HG03108 (cell line): ENCODE measurements at regions not wholly inside any gene's neighbourhood (a gene's known extent, or its start where the extent isn't known, plus 50 kb on each side); places are given as distances from the start of the nearest gene placed in this dataset.
"Not testable (repeated sequence)": the region's sequence is repeated elsewhere in the genome, so short reads cannot be mapped to it uniquely, and the experiment has no call there.

Experiments
- ATAC-seq: cut with Tn5 transposase; IDR thresholded peaks from one replicate; pipeline ENCODE4 v1.9.1; 2021; ENCODE audit warnings: moderate library complexity; ENCODE audit not compliant: unreplicated experiment

- no peak for ATAC-seq
These were observed 251.9 kb downstream of the ETV1 start for GRCh38 chr7:13737563-13737962.

GRCh38 chr7:13742126-13742525, 247.3 kb downstream of the ETV1 start:
- ATAC-seq: no peak

- no peak for ATAC-seq
These were observed 246.7 kb downstream of the ETV1 start for GRCh38 chr7:13742811-13743210.

GRCh38 chr7:13743226-13743625, 246.2 kb downstream of the ETV1 start:
- ATAC-seq: no peak

GRCh38 chr7:13745530-13745929, 243.9 kb downstream of the ETV1 start:
- no peak for ATAC-seq

GRCh38 chr7:13748998-13749397, 240.5 kb downstream of the ETV1 start:
- no peak for ATAC-seq

GRCh38 chr7:13749636-13750035, 239.8 kb downstream of the ETV1 start:
- ATAC-seq: no peak

GRCh38 chr7:13751766-13752165, 237.7 kb downstream of the ETV1 start:
- ATAC-seq: no peak

- no peak for ATAC-seq
These were observed 231.6 kb downstream of the ETV1 start for GRCh38 chr7:13757841-13758240.

GRCh38 chr7:13765853-13766252, 223.6 kb downstream of the ETV1 start:
- not testable (repeated sequence) for ATAC-seq

- ATAC-seq: no peak
These were observed 219.2 kb downstream of the ETV1 start for GRCh38 chr7:13770305-13770704.

GRCh38 chr7:13774976-13775375, 214.5 kb downstream of the ETV1 start:
- ATAC-seq: no peak

- no peak for ATAC-seq
These were observed 212.2 kb downstream of the ETV1 start for GRCh38 chr7:13777242-13777641.

- ATAC-seq: no peak
These were observed 210.5 kb downstream of the ETV1 start for GRCh38 chr7:13778967-13779366.

- ATAC-seq: no peak
These were observed 198.9 kb downstream of the ETV1 start for GRCh38 chr7:13790611-13791010.

- no peak for ATAC-seq
These were observed 197.3 kb downstream of the ETV1 start for GRCh38 chr7:13792208-13792607.

- ATAC-seq: no peak
These were observed 195.5 kb downstream of the ETV1 start for GRCh38 chr7:13793926-13794325.

- no peak for ATAC-seq
These were observed 194.9 kb downstream of the ETV1 start for GRCh38 chr7:13794581-13794980.

- no peak for ATAC-seq
These were observed 191.9 kb downstream of the ETV1 start for GRCh38 chr7:13797545-13797944.

GRCh38 chr7:13800694-13801448, 188.6 kb downstream of the ETV1 start:
- ATAC-seq: no peak

- ATAC-seq: no peak
These were observed 187.8 kb downstream of the ETV1 start for GRCh38 chr7:13801669-13802068.

- no peak for ATAC-seq
These were observed 186.8 kb downstream of the ETV1 start for GRCh38 chr7:13802651-13803050.

GRCh38 chr7:13803134-13803533, 186.3 kb downstream of the ETV1 start:
- ATAC-seq: no peak
